Panc1 (cell line): ENCODE measurements at regions not wholly inside any gene's neighbourhood (a gene's known extent, or its start where the extent isn't known, plus 50 kb on each side); places are given as distances from the start of the nearest gene placed in this dataset.

Experiments
- ATAC-seq: fragments of 200-7000 bp; cut with Tn5 transposase; 2 replicates; pipeline ENCODE4 v1.9.1; 2020; ENCODE audit warnings: mild to moderate bottlenecking, moderate library complexity
- BruUV-seq: library from RNA; stranded (reverse); fragments of 400-500 nt; replicated peaks from 2 replicates; lab custom pipeline; 2021; lab: Mats Ljungman, UMichigan
- CTCF ChIA-PET: fragments of 300-600 bp; sonication (Branson Sonifier 250); formaldehyde crosslinking; loops from one replicate; lab custom pipeline; 2022; ENCODE audit warnings: antibody characterized with exemption; lab: Charles Lee
- POLR2A ChIA-PET: fragments of 300-600 bp; sonication (Branson Sonifier 250); formaldehyde crosslinking; loops from one replicate; lab custom pipeline; 2022; ENCODE audit warnings: antibody characterized with exemption; lab: Charles Lee
- DNase-seq: peaks from one replicate; pipeline ENCODE4 v3.0.0-alpha.2; 2010; ENCODE audit warnings: low read depth, low spot score
- H3K27ac ChIP-seq: 2 replicates; pipeline ENCODE4 v1.5.1; 2011; ENCODE audit warnings: mild to moderate bottlenecking, low read length, inconsistent platforms
- H3K27me3 ChIP-seq: fragments of 200-500 bp; sonication (Bioruptor generic); 2 replicates; pipeline ENCODE4 v1.6.0; 2014; ENCODE audit warnings: low read length, inconsistent platforms; ENCODE audit not compliant: control insufficient read depth, insufficient read depth
- H3K36me3 ChIP-seq: fragments of 200-500 bp; sonication (Bioruptor generic); 2 replicates; pipeline ENCODE4 v1.5.1; 2014; ENCODE audit warnings: inconsistent platforms, mild to moderate bottlenecking, low read length, moderate library complexity; ENCODE audit not compliant: control insufficient read depth, insufficient read depth
- H3K4me1 ChIP-seq: 2 replicates; pipeline ENCODE4 v1.5.1; 2011; ENCODE audit warnings: inconsistent platforms, mild to moderate bottlenecking, low read length, moderate library complexity; ENCODE audit not compliant: control insufficient read depth, insufficient read depth
- H3K4me3 ChIP-seq, 2 experiments: 2 replicates each; pipeline ENCODE4 v1.5.1; 2011 to 2012; ENCODE audit warnings: low read depth in 2 of 2, low read length in 2 of 2, mild to moderate bottlenecking in 2 of 2, inconsistent platforms in 1 of 2, moderate library complexity in 1 of 2
- H3K9me3 ChIP-seq: fragments of 200-500 bp; sonication (Bioruptor generic); 2 replicates; pipeline ENCODE4 v1.5.1; 2014; ENCODE audit warnings: low read depth, mild to moderate bottlenecking, inconsistent platforms, low read length, moderate library complexity; ENCODE audit not compliant: control insufficient read depth, insufficient read depth
- CTCF ChIP-seq: fragments of 450-650 bp; IDR thresholded peaks from 2 replicates; pipeline ENCODE4 v1.5.1; 2017; ENCODE audit warnings: mild to moderate bottlenecking
- POLR2AphosphoS5 ChIP-seq: IDR thresholded peaks from 2 replicates; pipeline ENCODE4 v1.6.1; 2012; ENCODE audit warnings: mild to moderate bottlenecking, low read depth, low read length, moderate library complexity
- REST ChIP-seq, 2 experiments: IDR thresholded peaks; 2 replicates each; pipeline ENCODE4 v1.6.1; 2011 to 2012; ENCODE audit warnings: low read depth in 2 of 2, control low read depth in 1 of 2, low read length in 1 of 2, mild to moderate bottlenecking in 1 of 2, moderate library complexity in 1 of 2; ENCODE audit not compliant: insufficient read depth in 1 of 2
- SIN3A ChIP-seq: IDR thresholded peaks from 2 replicates; pipeline ENCODE4 v1.6.1; 2012; ENCODE audit warnings: low read depth, mild to moderate bottlenecking, low read length, moderate library complexity, borderline replicate concordance; ENCODE audit not compliant: insufficient read depth
- TCF7L2 ChIP-seq: IDR thresholded peaks from 2 replicates; pipeline ENCODE4 v1.6.1; 2011; ENCODE audit warnings: mild to moderate bottlenecking, low read depth, low read length, inconsistent platforms
- in situ Hi-C: cut with HindIII; loops from 2 replicates; pipeline ENCODE4 v1.10.0; 2016; ENCODE audit warnings: low sequenced_read_pairs, low pct_unique_long_range_greater_than_20kb
- intact Hi-C: fragments of 100-400 bp; cut with micrococcal nuclease; formaldehyde crosslinking; loops from one replicate; pipeline ENCODE4 v1.10.0; 2022; ENCODE audit not compliant: unreplicated experiment

GRCh38 chr1:96116731-96117130, 604.9 kb upstream of the PTBP2 start:
- Histone ChIP-seq H3K4me3 (no peak overlapping the region), H3K36me3 (no peaks in the 10 kb centered on the region), H3K27ac (no peak overlapping the region), H3K4me1 (no peaks in the 10 kb centered on the region), H3K27me3 (no peaks in the 10 kb centered on the region), H3K9me3 (no peaks in the 10 kb centered on the region)
- POLR2A ChIA-PET: no interaction called here
- intact Hi-C loops: no loop called here
- CTCF ChIA-PET: no interaction called here
- in situ Hi-C loops: no loop called here
- ATAC-seq (no peak), DNase-seq (no peak)
- TF ChIP-seq REST (IDR thresholded peaks at IDR 0.05; ENCODE audit: insufficient read depth in 1 of 2, low read depth in 2 of 2, low read length in 1 of 2) (no peak), SIN3A (no peak), CTCF (no peak), POLR2AphosphoS5 (no peak), TCF7L2 (no peak)
- no TSS peak for BruUV-seq

- POLR2A ChIA-PET: no interaction called here
- H3K36me3 ChIP-seq: no peaks in the 10 kb centered on the region
- no peak for ATAC-seq
- TF ChIP-seq CTCF: no peak
- no peak for TF ChIP-seq SIN3A
- no peak for TF ChIP-seq POLR2AphosphoS5
- no peak for TF ChIP-seq REST (IDR thresholded peaks at IDR 0.05; ENCODE audit: insufficient read depth in 1 of 2, low read depth in 2 of 2, low read length in 1 of 2)
- no peak for TF ChIP-seq TCF7L2
- no peak overlapping the region for H3K4me3 ChIP-seq
- DNase-seq: no peak
- no peaks in the 10 kb centered on the region for H3K9me3 ChIP-seq
- H3K27me3 ChIP-seq: no peaks in the 10 kb centered on the region
- no peaks in the 10 kb centered on the region for H3K4me1 ChIP-seq
- intact Hi-C loops: no loop called here
- CTCF ChIA-PET: no interaction called here
- no TSS peak for BruUV-seq
- no peak overlapping the region for H3K27ac ChIP-seq
- in situ Hi-C loops: no loop called here
Measured at GRCh38 chr1:96130432-96130831, 591.2 kb upstream of the PTBP2 start.
